GM19372 (cell line): ENCODE measurements at regions not wholly inside any gene's neighbourhood (a gene's known extent, or its start where the extent isn't known, plus 50 kb on each side); places are given as distances from the start of the nearest gene placed in this dataset.

ENCODE experiments used
- ATAC-seq: cut with Tn5 transposase; IDR thresholded peaks from one replicate; pipeline ENCODE4 v1.9.1; 2021; ENCODE audit warnings: mild to moderate bottlenecking, low read depth, moderate library complexity; ENCODE audit not compliant: unreplicated experiment

DNA sequence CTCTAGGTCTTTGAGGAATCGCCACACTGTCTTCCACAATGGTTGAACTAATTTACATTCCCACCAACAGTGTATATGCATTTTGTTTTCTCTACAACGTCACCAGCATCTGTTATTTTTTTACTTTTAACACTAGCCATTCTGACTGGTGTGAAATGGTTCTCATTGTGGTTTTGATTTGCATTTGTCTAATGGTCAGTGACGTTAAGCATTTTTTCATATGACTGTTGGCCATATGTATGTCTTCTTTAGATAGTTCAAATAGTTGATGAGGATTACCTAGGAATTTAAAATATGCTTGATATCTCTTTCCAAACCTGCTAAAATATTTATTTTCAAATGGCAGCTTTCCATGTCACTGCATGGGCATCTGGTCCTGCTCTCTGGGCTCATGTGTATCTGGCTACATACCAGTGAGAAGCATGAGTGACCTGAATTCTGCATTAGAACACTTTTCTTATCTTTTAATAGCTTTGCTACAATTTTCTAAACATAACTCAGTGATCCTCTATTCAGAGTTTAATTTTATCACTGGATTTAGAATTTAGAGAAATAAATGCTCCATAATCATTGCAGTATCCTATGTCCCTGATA, 95.8 kb upstream of the ADAMTS16 start:
- ATAC-seq, result no peak

DNA sequence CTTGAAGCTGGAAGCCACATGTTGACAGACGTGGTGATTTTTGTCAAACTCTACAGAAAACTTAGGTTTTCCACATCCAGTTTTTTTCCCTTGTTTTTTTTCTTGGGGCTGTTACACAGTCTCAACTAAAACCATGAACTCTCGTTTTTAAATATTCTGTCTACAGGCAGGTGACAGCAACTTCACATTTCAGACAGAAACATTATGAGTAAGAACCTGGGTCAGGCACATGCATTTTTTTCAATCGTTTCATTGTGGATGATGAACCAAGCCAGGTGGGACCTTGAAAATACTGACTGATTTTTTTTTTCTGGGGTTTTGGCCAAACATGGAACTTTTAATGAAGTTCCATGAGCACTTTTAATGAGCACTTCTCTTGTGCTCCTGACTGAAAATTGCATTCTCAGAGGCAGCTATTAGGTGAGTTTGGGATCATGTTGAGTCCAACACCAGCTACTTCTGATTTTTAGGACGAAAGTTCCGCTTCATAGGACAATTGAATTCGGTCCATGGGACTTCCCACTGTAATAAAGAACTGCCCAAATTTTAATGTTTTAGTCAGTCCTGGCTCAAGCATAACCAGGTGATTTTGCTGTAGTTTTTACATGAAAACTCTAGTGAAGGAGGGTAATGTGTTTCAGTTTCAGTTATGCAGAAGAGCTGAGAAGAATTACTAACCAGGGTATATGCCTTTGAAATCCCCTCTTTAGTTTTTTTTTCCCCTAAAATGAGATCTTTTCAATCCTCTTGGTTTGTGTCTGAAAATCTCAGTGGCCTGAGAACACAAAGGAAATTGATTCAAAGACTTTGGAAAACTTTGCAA, 93.2 kb upstream of the ADAMTS16 start:
- ATAC-seq, result no peak

DNA sequence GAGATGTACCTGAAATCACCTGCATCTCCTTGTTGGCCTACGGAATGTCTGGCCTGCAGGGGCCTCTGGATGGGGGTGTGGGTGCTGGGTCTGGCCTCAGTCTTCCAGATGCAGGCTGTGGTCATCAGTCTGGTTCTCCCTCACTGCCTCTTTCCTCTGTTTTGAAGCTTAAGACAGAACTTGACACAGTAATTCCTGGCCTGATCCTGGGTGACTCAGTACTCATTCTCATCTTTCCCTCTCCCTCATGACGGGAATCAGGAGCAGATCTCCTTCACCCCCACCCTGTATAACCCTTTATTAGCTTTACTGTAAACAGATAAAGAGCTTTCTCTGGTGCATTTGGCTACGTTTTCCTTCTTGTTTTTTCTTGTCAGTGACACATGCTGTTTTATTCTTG, 89.3 kb upstream of the ADAMTS16 start:
- ATAC-seq, result no peak

DNA sequence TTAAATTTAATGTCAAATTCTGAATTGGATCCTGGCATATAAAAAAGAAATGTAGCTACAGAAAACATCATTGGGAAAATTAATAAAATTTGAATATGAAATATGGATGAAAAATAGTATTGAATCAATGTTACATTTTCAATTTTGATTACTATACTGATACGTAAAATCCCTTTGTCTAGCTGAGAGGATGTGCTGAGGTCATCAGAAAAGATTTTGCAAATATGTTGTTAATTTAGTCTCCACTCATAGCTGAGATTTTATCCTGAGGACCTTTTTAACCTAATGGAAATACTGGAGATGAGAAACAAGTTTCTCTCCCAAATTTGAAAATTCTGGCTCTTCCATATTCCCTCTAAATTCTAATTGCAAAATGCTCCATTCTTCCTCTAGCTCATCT, 84.4 kb upstream of the ADAMTS16 start:
- ATAC-seq, result no peak

DNA sequence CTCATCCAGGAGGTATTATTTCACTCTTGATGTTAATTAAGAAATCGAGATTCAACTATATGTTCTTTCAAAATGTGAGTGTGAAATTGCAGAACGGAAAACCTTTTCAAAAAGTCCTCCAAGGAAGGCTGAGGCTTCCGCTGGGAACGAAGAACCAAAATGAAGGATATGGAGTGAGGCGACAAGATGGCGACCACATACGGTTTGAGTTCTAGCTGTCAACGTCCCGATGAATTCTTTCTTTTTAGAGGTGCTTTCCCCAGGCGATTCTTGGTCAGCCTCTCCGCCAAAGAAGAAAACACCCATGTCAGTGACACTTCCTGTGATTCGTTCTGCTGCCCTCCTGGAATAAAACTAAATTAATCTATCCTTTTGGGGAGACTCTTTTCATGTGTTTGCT, 78.3 kb upstream of the ADAMTS16 start:
- no peak for ATAC-seq

DNA sequence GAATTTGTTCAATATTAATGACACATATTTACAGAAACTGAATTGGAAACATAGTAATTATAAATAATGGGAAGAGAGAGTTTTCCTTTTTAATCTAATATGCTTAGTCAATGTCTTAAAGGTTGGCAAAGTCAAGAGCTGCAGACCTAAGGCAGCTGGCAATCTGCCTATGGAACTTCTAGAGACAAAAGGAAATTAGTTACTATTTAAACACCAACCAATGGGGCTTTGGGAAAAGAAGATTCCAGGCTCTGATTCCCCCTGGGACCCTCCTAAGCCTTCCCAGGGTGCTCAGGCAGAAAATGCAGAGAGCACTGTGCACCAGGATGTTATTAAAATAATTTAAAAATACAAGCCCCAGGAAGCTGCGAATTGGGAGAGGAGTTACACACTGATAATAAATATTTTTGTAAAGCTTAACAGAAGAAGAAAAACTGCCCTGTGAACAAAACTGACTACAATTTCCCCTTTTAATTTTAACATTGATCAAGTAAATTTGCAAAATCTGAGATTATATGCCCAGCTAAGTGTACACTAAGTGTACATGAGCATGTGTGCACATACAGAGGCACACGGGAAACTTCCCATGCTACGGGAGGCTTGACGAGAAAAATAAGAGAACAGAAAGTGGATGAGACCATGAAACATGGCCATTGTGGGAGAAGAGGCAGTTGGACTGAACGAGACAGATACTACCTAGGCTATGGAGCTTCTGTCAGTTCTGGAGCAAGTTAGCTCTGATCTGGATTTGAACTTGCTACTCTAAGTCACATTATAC, 77.4 kb upstream of the ADAMTS16 start:
- no peak for ATAC-seq

DNA sequence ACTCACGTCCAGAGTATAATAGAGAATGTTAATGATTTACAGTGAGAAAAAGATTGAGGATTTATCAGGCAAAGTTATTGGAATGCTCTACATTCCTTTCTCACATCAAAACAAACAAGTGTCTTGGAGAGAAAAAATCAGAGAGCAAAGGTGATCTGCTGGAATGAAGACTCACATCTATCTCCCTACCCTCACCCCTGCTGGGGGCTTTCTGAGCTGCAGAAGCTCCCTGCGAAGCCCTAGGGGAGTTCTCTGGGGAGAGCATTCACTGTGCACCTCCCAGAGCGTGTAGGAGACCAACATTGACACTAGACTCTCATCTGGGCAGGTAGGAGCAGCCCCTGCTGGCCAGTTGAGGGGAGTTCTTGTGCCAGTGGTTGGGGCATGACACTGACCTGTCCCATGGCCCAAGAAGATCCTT, 76.6 kb upstream of the ADAMTS16 start:
- no peak for ATAC-seq

DNA sequence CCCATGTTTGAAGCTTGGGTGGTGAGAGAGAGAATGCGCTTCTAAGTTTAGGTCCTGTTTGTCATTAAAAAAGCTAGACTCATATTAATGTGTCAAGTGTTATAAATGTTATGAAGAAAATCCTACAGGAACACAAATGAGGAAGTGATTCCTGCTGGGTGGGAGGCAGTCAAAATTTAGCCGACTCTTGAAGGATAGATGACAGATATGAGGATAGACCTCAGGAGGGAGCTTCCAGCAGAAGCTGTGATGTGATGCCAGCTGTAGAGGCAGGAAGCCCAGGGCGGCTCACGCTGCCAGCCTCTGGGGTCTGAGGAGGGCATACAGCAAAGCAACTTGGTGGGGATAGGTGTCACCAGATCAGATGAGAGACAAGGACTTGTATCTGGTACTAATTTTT, 74.7 kb upstream of the ADAMTS16 start:
- ATAC-seq, result no peak

DNA sequence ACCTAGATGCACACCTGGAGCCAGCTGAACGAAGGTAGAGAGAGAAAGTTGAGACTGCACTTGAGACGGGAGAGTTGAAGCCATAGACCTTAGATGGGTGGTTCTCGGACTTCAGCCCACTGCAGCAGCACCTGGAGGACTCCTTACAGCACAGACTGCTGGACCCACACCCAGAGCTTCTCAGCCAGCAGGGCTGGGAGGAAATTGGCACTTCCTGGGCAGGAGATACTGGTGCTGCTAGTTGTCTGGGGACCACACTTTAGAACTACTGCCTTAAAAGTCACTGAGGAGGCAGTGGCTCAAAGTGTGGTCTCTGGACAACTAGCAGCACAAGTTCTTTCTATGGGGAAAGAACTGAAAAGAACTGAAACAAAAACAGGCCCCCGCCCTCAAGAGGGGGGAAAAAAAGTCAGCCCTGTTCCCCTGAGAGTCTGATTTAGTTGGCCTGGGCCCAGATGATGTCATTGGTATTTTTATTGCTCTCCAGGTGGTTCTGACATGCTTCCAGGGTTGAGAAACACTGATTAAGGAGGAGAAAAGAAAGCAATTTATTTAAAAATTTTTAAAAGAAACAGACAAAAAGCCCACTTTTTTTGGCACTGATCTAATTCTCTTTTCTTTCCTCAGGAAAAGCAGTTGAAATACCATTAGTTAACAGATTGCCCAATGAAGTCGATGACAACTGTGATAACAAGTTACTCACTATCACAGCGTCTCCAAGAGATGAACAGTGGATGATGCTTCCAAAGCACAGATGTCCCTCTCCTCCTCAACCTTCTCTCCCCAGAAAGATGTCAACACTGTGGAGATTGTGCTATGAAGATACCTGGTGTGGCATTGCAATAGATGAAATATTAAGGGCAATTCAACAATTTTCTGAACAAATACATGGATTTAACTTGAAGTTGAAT, 73.6 kb upstream of the ADAMTS16 start:
- no peak for ATAC-seq

DNA sequence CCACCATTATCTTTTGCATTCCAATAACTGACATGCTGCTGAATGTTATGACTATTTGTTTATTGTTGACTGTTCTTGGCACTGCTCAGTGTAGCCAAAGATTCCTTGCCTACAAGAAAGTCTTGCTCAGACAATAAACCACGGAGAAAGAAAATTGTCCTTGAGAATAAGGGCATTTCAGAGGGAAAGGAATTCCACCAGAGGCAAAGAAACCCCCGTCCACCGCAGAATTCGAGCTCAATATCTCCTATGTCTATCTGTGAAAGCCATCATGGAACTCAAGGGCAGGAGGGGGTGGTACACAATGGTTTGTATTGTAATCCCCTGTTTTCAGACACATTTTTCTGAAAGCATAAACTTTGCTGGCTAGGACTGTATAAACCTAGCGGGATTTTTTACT, 70.3 kb upstream of the ADAMTS16 start:
- ATAC-seq, result no peak

DNA sequence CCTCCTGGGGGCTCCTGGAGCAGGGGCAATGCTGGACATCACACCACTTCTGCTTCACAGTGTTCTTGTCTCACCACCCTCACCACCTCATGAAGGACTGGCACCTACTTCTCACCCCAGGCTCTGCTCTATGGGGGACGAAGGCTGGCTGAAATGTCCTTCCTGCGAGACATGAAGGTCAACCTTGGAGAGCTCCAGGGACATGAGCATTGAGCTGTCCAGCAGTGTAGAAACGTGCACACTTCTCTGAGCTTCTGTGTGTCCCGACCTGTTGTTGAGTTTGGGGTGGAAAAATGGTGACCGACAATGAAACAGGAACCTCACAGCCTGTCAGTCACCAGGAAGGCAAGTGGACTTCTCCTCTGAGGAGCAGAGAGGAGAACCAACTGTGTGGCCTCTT, 68.6 kb upstream of the ADAMTS16 start:
- ATAC-seq, result no peak

DNA sequence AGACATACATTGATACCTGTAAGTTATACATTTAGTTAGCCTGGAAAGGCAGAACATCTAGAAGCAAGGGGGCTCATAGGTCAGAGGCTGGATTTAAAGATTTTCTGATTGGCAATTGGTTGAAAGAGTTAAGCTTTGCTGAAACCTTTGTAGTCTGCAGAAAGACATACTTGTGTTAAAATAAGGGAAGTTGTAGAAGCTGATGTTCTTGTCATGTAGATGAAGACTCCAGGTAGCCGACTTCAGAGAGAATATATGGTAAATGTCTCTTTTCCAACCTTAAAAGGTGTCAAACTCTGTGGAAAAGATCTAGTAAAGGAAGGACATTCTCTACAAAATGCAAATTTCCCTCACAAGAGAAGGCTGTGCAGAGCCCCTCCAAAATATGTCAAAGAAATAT, 62.9 kb upstream of the ADAMTS16 start:
- ATAC-seq, result no peak

DNA sequence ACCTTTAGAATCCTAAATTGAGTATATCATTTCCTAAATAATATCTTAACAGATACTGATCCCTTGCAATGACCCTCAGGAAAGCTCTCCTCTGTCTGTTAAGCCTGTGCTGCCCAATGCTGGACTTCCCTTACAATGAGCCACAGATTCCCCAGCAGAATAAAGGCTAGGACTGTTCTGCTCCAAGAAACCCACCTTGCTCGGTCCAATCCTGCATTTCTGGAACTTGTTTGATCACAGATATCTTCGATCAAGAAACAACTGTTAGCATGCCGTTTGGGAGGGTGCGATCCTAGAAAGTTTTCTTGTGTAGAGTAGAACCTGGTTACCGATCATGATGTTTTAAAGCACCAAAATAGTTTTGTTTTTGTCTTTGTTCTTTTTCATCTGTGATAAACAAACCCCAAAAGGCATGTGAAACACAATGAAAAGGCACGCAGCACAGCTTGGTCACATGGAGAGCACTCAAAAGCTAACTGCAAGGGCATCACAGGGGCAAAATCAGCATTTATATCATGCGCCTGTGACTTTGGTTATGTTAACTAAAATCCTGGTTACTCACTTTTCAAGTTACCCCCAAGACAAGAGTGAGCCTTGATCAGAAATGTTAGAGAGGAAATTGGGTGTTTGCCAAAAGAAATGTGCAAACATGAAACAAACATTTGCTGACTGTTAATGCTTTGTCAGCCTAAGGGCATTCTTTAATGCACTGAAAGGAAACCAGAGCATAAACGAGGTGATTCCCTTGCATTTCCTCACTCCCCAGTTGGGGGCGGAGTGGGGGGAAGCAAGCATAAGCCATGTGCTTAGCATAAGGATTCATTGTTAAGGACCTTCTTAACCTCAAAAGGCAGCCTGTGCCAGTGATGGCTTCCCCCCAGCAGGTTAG, 61.9 kb upstream of the ADAMTS16 start:
- ATAC-seq, result no peak

DNA sequence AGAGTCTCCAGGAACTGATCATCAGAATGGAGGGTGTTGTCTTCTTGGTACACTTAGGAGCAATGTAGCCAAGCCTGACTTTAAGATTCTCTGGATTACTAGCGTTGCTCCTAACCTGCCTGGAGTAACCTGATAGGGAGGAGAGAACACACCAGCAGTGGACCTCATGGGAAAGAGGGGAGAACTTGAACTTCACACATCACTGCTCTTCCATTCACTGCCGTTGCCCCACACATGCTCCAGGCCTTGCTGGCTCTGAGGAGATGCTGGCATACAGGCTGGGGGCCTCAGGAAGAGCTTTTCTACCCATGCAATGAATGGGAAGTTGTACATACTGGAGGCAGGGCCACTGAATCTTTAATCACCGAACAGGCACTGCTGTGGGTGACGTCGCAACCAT, 60.3 kb upstream of the ADAMTS16 start:
- no peak for ATAC-seq

DNA sequence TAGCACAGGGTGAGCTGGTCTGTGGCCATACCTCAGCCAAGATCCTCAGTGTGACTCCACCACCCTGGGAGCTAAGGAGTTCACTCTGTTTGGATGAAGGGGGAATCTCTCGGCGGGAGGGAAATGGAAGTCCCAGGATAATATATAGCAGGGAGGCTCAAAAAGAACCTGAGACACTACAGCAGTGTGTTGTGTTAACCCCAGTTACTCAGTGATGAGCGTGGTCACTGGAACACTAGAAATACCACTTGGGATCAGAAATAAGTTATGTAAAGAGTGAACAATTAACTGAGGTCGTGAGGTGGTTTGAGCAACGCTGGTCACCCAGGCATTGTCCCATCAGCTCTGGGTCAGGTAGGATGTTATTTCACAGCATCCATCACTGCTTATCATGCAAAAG, 59.3 kb upstream of the ADAMTS16 start:
- no peak for ATAC-seq

DNA sequence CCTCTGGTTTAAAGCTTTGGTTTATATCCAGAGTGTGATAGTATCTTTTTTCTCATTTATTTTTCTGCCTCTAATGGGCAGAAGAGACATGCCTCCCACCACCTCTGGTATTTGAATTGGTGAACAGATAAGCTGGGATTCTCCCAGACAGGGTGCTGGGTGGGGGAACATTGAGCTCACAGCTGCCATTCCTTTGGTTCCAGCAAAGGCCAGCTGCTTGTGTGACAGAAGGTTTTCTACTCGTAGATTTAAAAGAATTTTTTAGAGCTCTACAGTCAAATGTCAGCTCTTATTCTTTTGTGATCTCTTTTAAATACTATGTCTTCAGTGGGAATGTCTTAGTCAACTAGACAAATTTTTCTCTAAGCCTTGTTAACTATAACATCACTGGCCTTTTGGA, 54.7 kb upstream of the ADAMTS16 start:
- no peak for ATAC-seq

DNA sequence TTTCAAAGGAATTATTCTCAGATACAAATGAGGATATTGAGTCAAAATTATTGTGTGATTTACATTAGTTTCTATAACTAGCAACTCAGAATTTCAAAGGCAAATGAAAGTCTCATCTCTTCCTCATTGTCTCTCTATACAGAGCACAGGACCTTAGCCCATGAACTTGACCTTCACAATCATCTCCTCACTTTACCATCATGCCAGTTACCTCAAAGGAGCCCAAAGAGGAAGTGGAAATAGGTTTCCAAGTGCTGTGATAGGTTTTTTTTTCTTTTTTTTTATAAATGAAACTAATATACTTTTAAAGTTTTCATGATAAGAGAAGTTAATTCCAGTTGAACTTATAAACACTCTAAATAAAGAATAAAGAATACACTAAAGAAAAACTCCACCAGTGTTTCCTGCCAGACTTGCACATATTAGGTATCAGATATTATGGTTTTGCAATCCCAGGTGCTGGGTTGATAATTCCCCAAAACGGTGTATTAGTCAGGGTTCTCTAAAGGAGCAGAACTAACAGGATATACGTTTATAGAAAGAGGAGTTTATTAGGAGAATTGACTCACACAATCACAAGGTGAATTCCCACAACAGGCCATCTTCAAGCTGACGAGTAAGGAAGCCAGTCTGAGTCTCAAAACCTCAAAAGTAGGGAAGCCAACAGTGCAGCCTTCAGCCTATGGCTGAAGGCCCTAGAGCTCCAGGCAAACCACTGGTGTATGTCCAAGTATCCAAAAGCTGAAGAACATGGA, 50.1 kb upstream of the ADAMTS16 start:
- no peak for ATAC-seq
